HL-60 (cell line): ENCODE measurements at regions not wholly inside any gene's neighbourhood (a gene's known extent, or its start where the extent isn't known, plus 50 kb on each side); places are given as distances from the start of the nearest gene placed in this dataset.
"Not testable (repeated sequence)": the region's sequence is repeated elsewhere in the genome, so short reads cannot be mapped to it uniquely, and the experiment has no call there.

ENCODE experiments used
- DNase-seq, 2 experiments: peaks; one replicate each; pipeline ENCODE4 v3.0.0-alpha.2; 2010 to 2020; ENCODE audit warnings: low read depth in 1 of 2, low spot score in 1 of 2
- H3K27ac ChIP-seq: fragments of 250-450 bp; sonication (Bioruptor Pico); replicated peaks from 2 replicates; pipeline ENCODE4 v1.5.1; 2020; ENCODE audit warnings: mild to moderate bottlenecking, moderate library complexity
- H3K27me3 ChIP-seq: fragments of 250-450 bp; sonication (Bioruptor Pico); 2 replicates; pipeline ENCODE4 v1.5.1; 2021; ENCODE audit warnings: mild to moderate bottlenecking, moderate library complexity; ENCODE audit not compliant: insufficient read depth, poor library complexity, severe bottlenecking
- H3K4me3 ChIP-seq: replicated peaks from 2 replicates; pipeline ENCODE4 v1.5.1; 2011; ENCODE audit warnings: mild to moderate bottlenecking, control low read depth, low read length; ENCODE audit not compliant: insufficient read depth
- CTCF ChIP-seq: IDR thresholded peaks from one replicate; pipeline ENCODE4 v1.5.1; 2011; ENCODE audit warnings: low read length, control low read depth, inconsistent platforms; ENCODE audit not compliant: insufficient read depth
- GABPA ChIP-seq: IDR thresholded peaks from 2 replicates; pipeline ENCODE4 v1.6.1; 2012; ENCODE audit warnings: low read depth
- POLR2AphosphoS5 ChIP-seq: IDR thresholded peaks from 2 replicates; pipeline ENCODE4 v1.6.1; 2012; ENCODE audit warnings: low read depth
- REST ChIP-seq: IDR thresholded peaks from 2 replicates; pipeline ENCODE4 v1.6.1; 2012; ENCODE audit warnings: low read depth; ENCODE audit not compliant: insufficient replicate concordance
- SPI1 ChIP-seq: IDR thresholded peaks from 2 replicates; pipeline ENCODE4 v1.6.1; 2012; ENCODE audit warnings: low read depth, mild to moderate bottlenecking, borderline replicate concordance

- no peak for DNase-seq
- Histone ChIP-seq H3K27me3 (no peaks in the 10 kb centered on the region), H3K27ac (no peak overlapping the region), H3K4me3 (no peak overlapping the region)
- TF ChIP-seq GABPA = no peak
- no peak for TF ChIP-seq REST
- no peak for TF ChIP-seq SPI1
- TF ChIP-seq CTCF = no peak
- no peak for TF ChIP-seq POLR2AphosphoS5
Measured at GRCh38 chr2:16235747-16236146, 295.4 kb downstream of the MYCN start.

- H3K4me3 ChIP-seq, H3K27me3 ChIP-seq, DNase-seq, H3K27ac ChIP-seq: not testable (repeated sequence)
Measured at GRCh38 chr2:16235291-16235690, 294.9 kb downstream of the MYCN start.

- no peak overlapping the region for H3K4me3 ChIP-seq
- no peak for DNase-seq
- no peak overlapping the region for H3K27ac ChIP-seq
- TF ChIP-seq REST (no peak), SPI1 (no peak), GABPA (no peak), CTCF (no peak), POLR2AphosphoS5 (no peak)
- no peaks in the 10 kb centered on the region for H3K27me3 ChIP-seq
Measured at GRCh38 chr2:16228951-16229350, 288.6 kb downstream of the MYCN start.

GRCh38 chr2:16228471-16228870 is 288.1 kb downstream of the MYCN start:
- Histone ChIP-seq H3K4me3 (no peak overlapping the region), H3K27ac (no peak overlapping the region), H3K27me3 (no peaks in the 10 kb centered on the region)
- no peak for DNase-seq
- TF ChIP-seq POLR2AphosphoS5 (no peak), REST (no peak), SPI1 (no peak), CTCF (no peak), GABPA (no peak)
